Fibroblast of lung (primary cell): ENCODE measurements at regions not wholly inside any gene's neighbourhood (a gene's known extent, or its start where the extent isn't known, plus 50 kb on each side); places are given as distances from the start of the nearest gene placed in this dataset.

ENCODE experiments used
- DNase-seq, 2 donors: peaks; one replicate each; pipeline versions ENCODE4 v3.0.0 to v3.0.0-alpha.2; 2010; ENCODE audit warnings: low read depth in 2 of 2
- H2AFZ ChIP-seq: 2 replicates; pipeline ENCODE4 v1.5.1; 2012; ENCODE audit warnings: low read length, control low read depth, inconsistent platforms
- H3K27ac ChIP-seq: 2 replicates; pipeline ENCODE4 v1.5.1; 2011; ENCODE audit warnings: low read length, control low read depth; ENCODE audit not compliant: insufficient read depth
- H3K27me3 ChIP-seq: 2 replicates; pipeline ENCODE4 v1.5.1; 2011; ENCODE audit warnings: mild to moderate bottlenecking, low read length; ENCODE audit not compliant: control insufficient read depth, insufficient read depth
- H3K36me3 ChIP-seq: 2 replicates; pipeline ENCODE4 v1.5.1; 2011; ENCODE audit warnings: low read length; ENCODE audit not compliant: control insufficient read depth, insufficient read depth
- H3K4me1 ChIP-seq: 2 replicates; pipeline ENCODE4 v1.5.1; 2011; ENCODE audit warnings: low read length; ENCODE audit not compliant: control insufficient read depth, insufficient read depth; ENCODE audit errors: extremely low read depth
- H3K4me2 ChIP-seq: 2 replicates; pipeline ENCODE4 v1.5.1; 2011; ENCODE audit warnings: low read length, control low read depth; ENCODE audit not compliant: insufficient read depth; ENCODE audit errors: extremely low read depth
- H3K4me3 ChIP-seq, 4 experiments: fragments of 200-600 bp in 1 of 4; sonication (generic) in 1 of 4; replicated peaks in 1 of 4; 2 replicates each; pipeline ENCODE4 v1.5.1; 2011 to 2016; ENCODE audit warnings: low read length in 4 of 4, low read depth in 3 of 4, mild to moderate bottlenecking in 3 of 4, control low read depth in 2 of 4, inconsistent platforms in 1 of 4, mixed read lengths in 1 of 4; ENCODE audit not compliant: insufficient read depth in 1 of 4; ENCODE audit errors: control extremely low read depth in 1 of 4
- H3K79me2 ChIP-seq: 2 replicates; pipeline ENCODE4 v1.5.1; 2012; ENCODE audit warnings: mild to moderate bottlenecking, low read length, inconsistent platforms; ENCODE audit not compliant: control insufficient read depth, insufficient read depth
- H3K9ac ChIP-seq: 2 replicates; pipeline ENCODE4 v1.5.1; 2011; ENCODE audit warnings: mild to moderate bottlenecking, low read length, control low read depth; ENCODE audit not compliant: insufficient read depth
- H3K9me3 ChIP-seq: 2 replicates; pipeline ENCODE4 v1.5.1; 2012; ENCODE audit warnings: low read depth, low read length; ENCODE audit not compliant: control insufficient read depth, insufficient read depth
- H4K20me1 ChIP-seq: 2 replicates; pipeline ENCODE4 v1.5.1; 2011; ENCODE audit warnings: low read length; ENCODE audit not compliant: control insufficient read depth, insufficient read depth; ENCODE audit errors: extremely low read depth
- CTCF ChIP-seq, 2 donors: IDR thresholded peaks in 1 of 2; conservative IDR thresholded peaks in 1 of 2; 1 replicate in 1 of 2; 2 replicates in 1 of 2; pipeline ENCODE4 v1.5.1; 2011 to 2012; ENCODE audit warnings: low read length in 2 of 2, control low read depth in 1 of 2, inconsistent platforms in 1 of 2, low read depth in 1 of 2, mild to moderate bottlenecking in 1 of 2
- EZH2 ChIP-seq: IDR thresholded peaks from 2 replicates; pipeline ENCODE4 v1.5.1; 2012; ENCODE audit warnings: low read length, control low read depth, mild to moderate bottlenecking; ENCODE audit errors: missing control alignments

- H3K27me3 ChIP-seq: no peaks in the 10 kb centered on the region
Measured at GRCh38 chr4:13196721-13197120, 287.4 kb downstream of the RAB28 start.

GRCh38 chr4:13193662-13194061, 290.5 kb downstream of the RAB28 start:
- H3K4me2 ChIP-seq: no peak overlapping the region
- H3K9ac ChIP-seq: no peak overlapping the region
- H2AFZ ChIP-seq: no peak overlapping the region
- H3K4me1 ChIP-seq: no peaks in the 10 kb centered on the region
- H3K27me3 ChIP-seq: no peaks in the 10 kb centered on the region
- DNase-seq: no peak
- H3K4me3 ChIP-seq: no peak overlapping the region
- no peaks in the 10 kb centered on the region for H3K9me3 ChIP-seq
- TF ChIP-seq CTCF (conservative IDR thresholded peaks at IDR 0.05 in 1 of 2, IDR thresholded peaks at IDR 0.05 in 1 of 2; ENCODE audit: low read depth in 1 of 2, low read length in 2 of 2) (no peak), EZH2 (no peak)
- no peaks in the 10 kb centered on the region for H3K36me3 ChIP-seq
- H3K27ac ChIP-seq: no peak overlapping the region
- H3K79me2 ChIP-seq: no peaks in the 10 kb centered on the region
- no peaks in the 10 kb centered on the region for H4K20me1 ChIP-seq

More at GRCh38 chr4:13196721-13197120, 287.4 kb downstream of the RAB28 start:
- no peaks in the 10 kb centered on the region for H3K9me3 ChIP-seq
- no peak overlapping the region for H3K9ac ChIP-seq
- no peak overlapping the region for H2AFZ ChIP-seq
- H3K27ac ChIP-seq: no peak overlapping the region
- DNase-seq: no peak
- no peak overlapping the region for H3K4me3 ChIP-seq
- no peaks in the 10 kb centered on the region for H3K79me2 ChIP-seq
- no peaks in the 10 kb centered on the region for H3K4me1 ChIP-seq
- TF ChIP-seq EZH2: no peak
- TF ChIP-seq CTCF (conservative IDR thresholded peaks at IDR 0.05 in 1 of 2, IDR thresholded peaks at IDR 0.05 in 1 of 2; ENCODE audit: low read depth in 1 of 2, low read length in 2 of 2): no peak
- no peaks in the 10 kb centered on the region for H3K36me3 ChIP-seq
- no peak overlapping the region for H3K4me2 ChIP-seq
- H4K20me1 ChIP-seq: no peaks in the 10 kb centered on the region

DNA sequence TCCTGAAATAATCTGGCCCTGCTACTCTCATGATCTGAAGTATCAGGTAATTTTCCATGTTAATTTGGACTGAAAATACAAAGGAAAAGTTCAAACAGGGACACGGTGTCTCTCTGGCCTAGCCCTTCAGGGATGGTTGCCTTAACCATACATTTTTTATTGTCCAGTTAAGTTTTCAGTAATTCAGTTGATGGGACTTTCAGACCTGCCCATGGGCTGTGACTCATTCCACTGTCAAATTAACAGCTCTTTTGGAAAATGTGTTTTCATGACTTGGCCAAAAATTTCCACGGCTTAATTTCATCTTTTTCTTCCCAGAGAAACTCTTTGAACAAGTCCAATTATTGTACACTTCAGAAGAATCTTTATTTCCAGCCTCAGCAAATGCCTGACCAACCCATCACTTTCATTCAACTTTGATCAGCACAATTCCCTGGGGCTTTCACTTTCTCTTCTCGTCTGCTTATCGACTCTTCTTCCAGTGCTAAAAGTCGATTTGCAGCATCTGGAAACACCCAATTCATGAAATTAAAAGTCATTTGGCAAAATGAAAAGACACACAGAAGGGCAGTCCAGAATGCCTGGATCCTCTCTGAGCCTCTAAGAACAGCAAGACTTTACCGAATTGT, 293.9 kb downstream of the RAB28 start:
- no peak overlapping the region for H3K27ac ChIP-seq
- TF ChIP-seq CTCF (conservative IDR thresholded peaks at IDR 0.05 in 1 of 2, IDR thresholded peaks at IDR 0.05 in 1 of 2; ENCODE audit: low read depth in 1 of 2, low read length in 2 of 2): no peak
- TF ChIP-seq EZH2: no peak
- no peak overlapping the region for H3K4me2 ChIP-seq
- no peaks in the 10 kb centered on the region for H3K9me3 ChIP-seq
- no peak overlapping the region for H3K4me3 ChIP-seq
- H3K27me3 ChIP-seq: no peaks in the 10 kb centered on the region
- no peak overlapping the region for H3K9ac ChIP-seq
- no peaks in the 10 kb centered on the region for H3K4me1 ChIP-seq
- no peaks in the 10 kb centered on the region for H3K79me2 ChIP-seq
- H2AFZ ChIP-seq: no peak overlapping the region
- no peaks in the 10 kb centered on the region for H4K20me1 ChIP-seq
- H3K36me3 ChIP-seq: no peaks in the 10 kb centered on the region
- no peak for DNase-seq
